ENCODE measurements at regions not wholly inside any gene's neighbourhood (a gene's known extent, or its start where the extent isn't known, plus 50 kb on each side); places are given as distances from the start of the nearest gene placed in this dataset.

DNA sequence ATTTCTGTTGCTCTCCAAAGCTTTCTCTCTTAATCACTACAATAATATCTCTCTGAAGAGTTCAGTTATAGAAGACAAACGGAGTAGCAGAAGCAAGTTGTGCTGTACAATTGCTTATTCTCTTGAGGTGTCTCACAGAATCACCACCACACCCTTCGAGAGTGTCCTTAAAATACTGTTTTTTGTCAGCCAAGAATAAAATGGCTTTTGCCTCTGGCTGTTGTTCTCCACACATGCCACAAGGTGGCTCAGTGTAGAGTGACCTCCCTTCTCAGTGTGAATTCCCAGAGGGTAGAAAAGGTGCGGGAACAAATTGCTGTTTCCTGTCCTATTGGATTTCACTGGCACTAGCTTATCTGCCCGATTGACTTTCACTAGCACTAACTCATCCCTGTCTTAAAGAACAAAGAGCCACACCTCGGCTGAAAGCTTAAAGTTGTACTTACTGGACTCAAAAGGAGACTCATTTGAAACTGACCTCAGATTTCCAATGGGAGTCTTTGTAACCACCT is 134.2 kb upstream of the SATB1 start:
- TF ChIP-seq EZH2 (IDR thresholded peaks at IDR 0.05; ENCODE audit: low read length), result no peak
- TF ChIP-seq, protein P1, sequence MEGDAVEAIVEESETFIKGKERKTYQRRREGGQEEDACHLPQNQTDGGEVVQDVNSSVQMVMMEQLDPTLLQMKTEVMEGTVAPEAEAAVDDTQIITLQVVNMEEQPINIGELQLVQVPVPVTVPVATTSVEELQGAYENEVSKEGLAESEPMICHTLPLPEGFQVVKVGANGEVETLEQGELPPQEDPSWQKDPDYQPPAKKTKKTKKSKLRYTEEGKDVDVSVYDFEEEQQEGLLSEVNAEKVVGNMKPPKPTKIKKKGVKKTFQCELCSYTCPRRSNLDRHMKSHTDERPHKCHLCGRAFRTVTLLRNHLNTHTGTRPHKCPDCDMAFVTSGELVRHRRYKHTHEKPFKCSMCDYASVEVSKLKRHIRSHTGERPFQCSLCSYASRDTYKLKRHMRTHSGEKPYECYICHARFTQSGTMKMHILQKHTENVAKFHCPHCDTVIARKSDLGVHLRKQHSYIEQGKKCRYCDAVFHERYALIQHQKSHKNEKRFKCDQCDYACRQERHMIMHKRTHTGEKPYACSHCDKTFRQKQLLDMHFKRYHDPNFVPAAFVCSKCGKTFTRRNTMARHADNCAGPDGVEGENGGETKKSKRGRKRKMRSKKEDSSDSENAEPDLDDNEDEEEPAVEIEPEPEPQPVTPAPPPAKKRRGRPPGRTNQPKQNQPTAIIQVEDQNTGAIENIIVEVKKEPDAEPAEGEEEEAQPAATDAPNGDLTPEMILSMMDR (optimal IDR thresholded peaks at IDR 0.05 in 1 of 3, IDR thresholded peaks at IDR 0.05 in 1 of 3, conservative IDR thresholded peaks at IDR 0.05 in 1 of 3; ENCODE audit: extremely low read depth in 1 of 3, insufficient read depth in 2 of 3, low read length in 3 of 3), result peak; percentile 70 to 80 (median 76)
- FAIRE-seq (peak; percentile 63), DNase-seq (ENCODE audit: low read depth, low spot score) (no peak)
- no peak overlapping the region for H3K4me3 ChIP-seq (ENCODE audit: control insufficient read depth in 2 of 3, extremely low read depth in 1 of 3, insufficient read depth in 2 of 3, low read depth in 1 of 3, low read length in 3 of 3)
- no peak overlapping the region for H3K27ac ChIP-seq (ENCODE audit: control insufficient read depth, insufficient read depth, low read length)
- H3K36me3 ChIP-seq (ENCODE audit: control insufficient read depth in 2 of 2, extremely low read depth in 1 of 2, insufficient read depth in 2 of 2, low read length in 2 of 2), result no peaks in the 10 kb centered on the region
- H3K27me3 ChIP-seq (ENCODE audit: control insufficient read depth, extremely low read depth, insufficient read depth, low read length), result no peaks in the 10 kb centered on the region
- H4K20me1 ChIP-seq (ENCODE audit: control insufficient read depth, extremely low read depth, insufficient read depth, low read length), result no peaks in the 10 kb centered on the region
- H3K79me2 ChIP-seq (ENCODE audit: control insufficient read depth, insufficient read depth, low read length), result no peaks in the 10 kb centered on the region
- no peaks in the 10 kb centered on the region for H3K4me1 ChIP-seq (ENCODE audit: control insufficient read depth, extremely low read depth, insufficient read depth, low read length)
- dilution Hi-C loops (cut with MboI; ENCODE audit: extremely low pct_ligation_motif_present, low sequenced_read_pairs), result no loop called here
- H3K4me2 ChIP-seq (ENCODE audit: control insufficient read depth, extremely low read depth, insufficient read depth, low read depth, low read length), result no peak overlapping the region
- H3K9ac ChIP-seq (ENCODE audit: control insufficient read depth, extremely low read depth, insufficient read depth, low read length), result no peak overlapping the region
- H3K9me1 ChIP-seq (ENCODE audit: control insufficient read depth, extremely low read depth, insufficient read depth, low read length), result no peaks in the 10 kb centered on the region
- H3K9me3 ChIP-seq (ENCODE audit: control insufficient read depth, low read depth, low read length), result no peaks in the 10 kb centered on the region
- H2AFZ ChIP-seq (ENCODE audit: control insufficient read depth, low read length), result no peak overlapping the region

GRCh38 chr3:18558507-18558906 is 133.4 kb upstream of the SATB1 start:
- dilution Hi-C loops (cut with MboI; ENCODE audit: extremely low pct_ligation_motif_present, low sequenced_read_pairs), result no loop called here
- no peaks in the 10 kb centered on the region for H3K9me3 ChIP-seq (ENCODE audit: control insufficient read depth, low read depth, low read length)
- H3K36me3 ChIP-seq (ENCODE audit: control insufficient read depth in 2 of 2, extremely low read depth in 1 of 2, insufficient read depth in 2 of 2, low read length in 2 of 2), result no peaks in the 10 kb centered on the region
- no peak overlapping the region for H3K4me2 ChIP-seq (ENCODE audit: control insufficient read depth, extremely low read depth, insufficient read depth, low read depth, low read length)
- no peak for FAIRE-seq
- DNase-seq (ENCODE audit: low read depth, low spot score), result no peak
- no peak overlapping the region for H2AFZ ChIP-seq (ENCODE audit: control insufficient read depth, low read length)
- H4K20me1 ChIP-seq (ENCODE audit: control insufficient read depth, extremely low read depth, insufficient read depth, low read length), result no peaks in the 10 kb centered on the region
- no peak overlapping the region for H3K27ac ChIP-seq (ENCODE audit: control insufficient read depth, insufficient read depth, low read length)
- no peaks in the 10 kb centered on the region for H3K9me1 ChIP-seq (ENCODE audit: control insufficient read depth, extremely low read depth, insufficient read depth, low read length)
- no peak overlapping the region for H3K9ac ChIP-seq (ENCODE audit: control insufficient read depth, extremely low read depth, insufficient read depth, low read length)
- TF ChIP-seq, protein P1 (optimal IDR thresholded peaks at IDR 0.05 in 1 of 3, IDR thresholded peaks at IDR 0.05 in 1 of 3, conservative IDR thresholded peaks at IDR 0.05 in 1 of 3; ENCODE audit: extremely low read depth in 1 of 3, insufficient read depth in 2 of 3, low read length in 3 of 3), result no peak
- no peak for TF ChIP-seq EZH2 (IDR thresholded peaks at IDR 0.05; ENCODE audit: low read length)
- no peaks in the 10 kb centered on the region for H3K79me2 ChIP-seq (ENCODE audit: control insufficient read depth, insufficient read depth, low read length)
- no peaks in the 10 kb centered on the region for H3K4me1 ChIP-seq (ENCODE audit: control insufficient read depth, extremely low read depth, insufficient read depth, low read length)
- H3K27me3 ChIP-seq (ENCODE audit: control insufficient read depth, extremely low read depth, insufficient read depth, low read length), result no peaks in the 10 kb centered on the region
- no peak overlapping the region for H3K4me3 ChIP-seq (ENCODE audit: control insufficient read depth in 2 of 3, extremely low read depth in 1 of 3, insufficient read depth in 2 of 3, low read depth in 1 of 3, low read length in 3 of 3)

All from keratinocyte (primary cell).